HG03196 (cell line): ENCODE measurements at regions not wholly inside any gene's neighbourhood (a gene's known extent, or its start where the extent isn't known, plus 50 kb on each side); places are given as distances from the start of the nearest gene placed in this dataset.
"Not testable (repeated sequence)": the region's sequence is repeated elsewhere in the genome, so short reads cannot be mapped to it uniquely, and the experiment has no call there.

Experiments used
- ATAC-seq: cut with Tn5 transposase; IDR thresholded peaks from one replicate; pipeline ENCODE4 v1.9.1; 2021; ENCODE audit not compliant: unreplicated experiment

DNA sequence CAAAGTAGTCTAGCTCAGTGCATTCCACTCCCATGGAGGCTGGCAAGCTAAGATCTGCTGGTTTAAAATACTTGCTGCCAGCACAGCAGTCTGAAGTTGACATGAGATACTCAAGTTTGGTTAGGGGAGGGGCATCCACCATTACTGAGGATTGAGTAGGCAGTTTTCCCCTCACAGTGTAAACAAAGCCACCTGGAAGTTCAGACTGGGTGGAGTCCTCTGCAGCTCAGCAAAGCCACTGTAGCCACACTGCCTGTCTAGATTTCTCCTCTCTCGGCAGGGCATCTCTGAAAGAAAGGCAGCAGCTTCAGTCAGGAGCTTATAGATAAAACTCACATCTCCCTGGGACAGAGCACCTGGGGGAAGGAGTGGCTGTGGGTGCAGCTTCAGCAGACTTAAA is 377.4 kb upstream of the PRR20A start:
- ATAC-seq, result not testable (repeated sequence)

DNA sequence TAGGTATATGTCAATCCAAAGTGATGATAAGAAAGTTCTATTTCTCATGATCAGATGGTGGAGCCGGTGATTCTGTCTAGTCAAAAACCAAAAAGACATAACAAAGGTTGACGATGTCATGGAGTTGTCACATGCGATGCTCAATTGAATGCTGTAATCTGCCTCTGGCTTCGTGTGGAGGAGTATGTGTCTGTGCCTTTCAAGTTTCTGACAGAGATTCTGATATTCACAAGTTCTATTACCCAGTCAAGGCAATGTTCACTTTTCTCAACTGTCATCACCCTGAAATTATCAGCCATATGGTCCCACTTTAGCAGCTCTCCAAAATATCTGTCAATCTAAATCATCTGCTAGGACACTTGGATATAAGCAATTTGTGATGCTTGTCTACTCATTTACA is 367.6 kb upstream of the PRR20A start:
- ATAC-seq, result no peak

GRCh38 chr13:56789527-56789926 is 351.2 kb upstream of the PRR20A start:
- ATAC-seq, result no peak

GRCh38 chr13:56837161-56837560 is 303.6 kb upstream of the PRR20A start:
- ATAC-seq, result no peak

DNA sequence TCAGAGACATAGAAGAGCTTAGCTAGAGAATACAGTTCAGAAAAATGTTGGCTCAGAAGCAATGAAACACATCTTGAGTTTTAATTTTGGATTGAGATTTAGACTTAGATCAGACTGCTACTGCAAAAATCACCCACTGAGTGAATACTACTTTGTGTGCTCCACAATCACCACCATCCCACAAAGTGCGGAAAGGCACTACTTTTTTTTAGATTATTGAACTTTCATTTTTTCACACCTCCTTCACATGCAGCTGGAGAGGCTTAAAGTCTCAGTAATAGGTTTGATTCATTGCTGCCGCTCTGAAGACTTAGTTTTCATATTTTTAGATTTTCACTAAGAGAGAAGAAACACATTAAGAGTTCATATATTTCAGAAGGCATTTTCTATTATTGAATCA is 289.9 kb upstream of the PRR20A start:
- ATAC-seq, result no peak

GRCh38 chr13:56861476-56861875 is 279.2 kb upstream of the PRR20A start:
- no peak for ATAC-seq

DNA sequence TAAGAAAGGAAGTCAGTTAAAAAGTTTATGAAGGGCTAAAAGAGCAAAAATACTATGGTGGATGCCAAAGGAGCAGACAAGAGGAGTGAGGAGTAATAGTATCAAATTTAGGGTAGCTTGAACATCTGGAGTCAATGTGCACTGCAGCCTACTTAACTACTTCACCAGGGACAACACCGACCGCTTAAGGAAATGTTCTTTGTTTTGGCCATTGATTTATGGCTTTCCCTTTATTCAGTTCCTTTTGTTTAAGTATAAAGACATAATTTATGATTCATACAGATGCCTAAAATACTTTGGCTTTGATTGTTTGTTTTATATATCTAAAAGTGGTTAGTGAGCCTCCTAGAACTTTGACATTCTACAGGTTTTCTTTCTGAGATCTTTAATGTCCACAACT is 276.3 kb upstream of the PRR20A start:
- ATAC-seq, result no peak

- no peak for ATAC-seq
These were observed 275.3 kb upstream of the PRR20A start for GRCh38 chr13:56865416-56865815.

DNA sequence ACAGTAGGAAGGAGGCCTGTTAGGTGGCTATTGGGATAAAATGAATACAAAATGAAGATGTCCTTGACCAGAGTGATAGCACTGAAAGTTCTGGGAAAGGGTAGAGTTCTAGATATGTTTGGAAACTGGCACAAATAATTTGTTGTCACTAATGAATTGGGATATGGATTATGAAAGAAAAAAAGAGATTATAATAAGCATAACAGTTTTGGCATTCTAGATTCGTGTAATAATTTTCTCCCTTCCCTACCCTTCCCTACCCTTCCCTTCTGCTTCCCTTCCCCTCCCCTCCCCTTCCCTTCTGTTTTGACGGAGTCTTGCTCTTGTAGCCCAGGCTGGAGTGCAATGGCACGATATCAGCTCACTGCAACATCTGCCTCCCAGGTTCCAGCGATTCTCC is 271.0 kb upstream of the PRR20A start:
- ATAC-seq, result no peak

- no peak for ATAC-seq
These were observed 254.3 kb upstream of the PRR20A start for GRCh38 chr13:56886398-56886797.

GRCh38 chr13:56888455-56888854 is 252.3 kb upstream of the PRR20A start:
- ATAC-seq, result no peak

GRCh38 chr13:56893843-56894242 is 246.9 kb upstream of the PRR20A start:
- no peak for ATAC-seq

- ATAC-seq, result no peak
These were observed 240.0 kb upstream of the PRR20A start for GRCh38 chr13:56900549-56901279.

- ATAC-seq, result no peak
These were observed 238.4 kb upstream of the PRR20A start for GRCh38 chr13:56902276-56902675.

GRCh38 chr13:56903710-56904282 is 236.9 kb upstream of the PRR20A start:
- ATAC-seq, result no peak

DNA sequence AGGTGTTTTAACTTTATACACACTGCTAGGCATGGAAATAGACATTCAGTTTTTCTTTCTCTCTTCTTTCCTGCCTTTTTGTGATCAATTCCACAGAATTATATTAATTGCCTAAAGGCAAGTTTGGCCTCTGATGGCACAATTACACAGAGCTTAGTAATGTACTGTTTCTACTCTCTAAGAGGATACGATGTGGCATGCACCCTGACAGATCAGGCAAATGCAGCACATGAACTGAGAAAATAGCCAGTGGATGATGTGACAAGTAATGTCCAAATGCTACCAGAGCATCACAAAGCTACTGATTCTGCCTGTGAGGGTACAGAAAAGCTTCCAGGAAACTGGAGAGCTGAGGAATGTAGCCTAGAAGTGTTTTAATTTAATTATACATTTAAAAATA is 233.8 kb upstream of the PRR20A start:
- ATAC-seq, result no peak

DNA sequence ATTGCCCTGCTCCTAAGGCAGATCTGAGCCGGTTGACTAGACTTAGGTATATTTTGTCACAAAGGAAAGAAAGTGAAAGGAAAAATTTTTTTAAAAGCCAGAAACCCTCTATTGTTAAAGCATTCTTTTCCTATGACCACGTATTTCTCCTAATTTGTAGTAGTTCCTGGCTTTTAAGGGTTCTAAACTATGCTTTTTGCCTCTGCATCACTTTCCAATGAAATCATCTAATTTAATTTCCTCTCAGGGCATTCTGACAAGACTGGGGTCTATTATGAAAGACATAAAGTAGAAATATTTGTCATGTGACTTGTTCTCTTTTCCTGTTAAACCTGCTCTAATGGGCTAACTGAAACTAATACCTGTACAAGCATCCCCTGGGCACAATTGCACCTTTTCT is 233.0 kb upstream of the PRR20A start:
- no peak for ATAC-seq

DNA sequence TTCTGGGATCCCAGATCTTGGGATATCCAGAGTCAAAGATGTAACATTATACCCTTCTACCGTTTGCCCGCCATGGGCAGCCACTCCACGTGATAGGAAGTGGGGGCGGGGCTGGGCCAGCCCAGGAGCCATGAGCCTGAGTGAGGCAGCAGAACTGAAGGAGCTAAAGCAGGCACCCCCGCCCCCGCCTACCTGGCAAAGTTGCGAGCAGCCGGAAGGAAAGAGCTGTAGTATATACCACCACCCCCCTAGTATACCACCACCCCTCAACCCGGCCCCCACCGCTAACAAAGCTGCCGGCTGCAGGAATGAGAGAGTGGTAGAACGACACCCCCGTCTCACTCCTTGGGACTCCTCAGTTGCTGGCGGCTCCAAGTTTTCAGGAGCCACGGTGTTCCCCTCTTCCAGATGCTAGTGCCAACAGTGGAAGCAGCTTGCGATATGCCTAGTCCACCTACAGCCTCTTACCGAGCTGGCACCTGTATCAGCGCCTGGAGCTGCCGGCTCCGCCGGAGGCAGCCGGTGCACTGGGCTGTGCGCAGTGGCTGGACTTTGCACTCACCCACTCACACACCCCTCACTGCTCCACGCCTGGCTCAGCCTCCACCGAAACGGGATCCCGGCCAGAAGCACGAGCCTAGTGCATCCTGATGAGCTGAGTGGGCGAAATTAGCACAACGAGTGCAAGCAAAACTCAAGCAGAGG is 230.7 kb upstream of the PRR20A start:
- no peak for ATAC-seq

DNA sequence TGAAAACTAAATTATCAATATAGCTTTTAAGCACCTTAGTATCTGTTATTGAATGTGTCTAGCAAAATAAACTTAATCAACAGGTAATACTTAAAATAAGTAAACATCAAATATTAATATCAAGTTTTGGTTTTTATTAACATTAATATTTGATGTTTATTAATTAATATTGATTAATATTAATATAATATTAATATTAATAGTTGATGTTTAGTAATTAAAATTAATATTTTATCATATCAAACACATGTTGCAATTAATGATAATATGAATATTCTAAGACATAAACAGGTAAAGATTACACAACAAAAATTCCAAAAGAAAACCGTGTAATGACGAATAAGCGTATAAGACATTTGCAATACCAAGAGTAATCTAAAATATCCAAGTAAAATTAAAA is 222.8 kb upstream of the PRR20A start:
- no peak for ATAC-seq

DNA sequence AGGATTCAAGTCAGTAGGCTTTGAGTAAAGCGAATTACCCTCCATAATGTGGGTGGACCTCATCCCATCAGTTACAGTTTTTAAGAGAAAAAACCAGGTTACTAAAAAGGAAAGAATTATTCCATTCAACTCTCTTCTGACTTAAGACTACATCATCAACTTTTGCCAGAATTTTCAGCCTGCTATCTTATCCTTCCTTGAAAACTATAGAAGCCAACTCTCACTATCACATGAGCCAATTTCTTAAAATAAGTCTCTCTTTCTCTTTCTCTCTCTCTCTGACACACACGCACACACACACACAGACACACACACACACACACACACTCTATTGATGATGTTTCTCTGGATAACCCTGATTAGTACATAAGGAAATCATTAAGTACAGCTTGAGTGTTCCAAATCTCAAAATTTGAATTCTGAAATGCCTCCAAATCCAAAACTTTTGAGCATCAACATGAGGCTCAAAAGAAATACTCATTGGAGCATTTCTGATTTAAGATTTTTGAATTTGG is 217.0 kb upstream of the PRR20A start:
- no peak for ATAC-seq

DNA sequence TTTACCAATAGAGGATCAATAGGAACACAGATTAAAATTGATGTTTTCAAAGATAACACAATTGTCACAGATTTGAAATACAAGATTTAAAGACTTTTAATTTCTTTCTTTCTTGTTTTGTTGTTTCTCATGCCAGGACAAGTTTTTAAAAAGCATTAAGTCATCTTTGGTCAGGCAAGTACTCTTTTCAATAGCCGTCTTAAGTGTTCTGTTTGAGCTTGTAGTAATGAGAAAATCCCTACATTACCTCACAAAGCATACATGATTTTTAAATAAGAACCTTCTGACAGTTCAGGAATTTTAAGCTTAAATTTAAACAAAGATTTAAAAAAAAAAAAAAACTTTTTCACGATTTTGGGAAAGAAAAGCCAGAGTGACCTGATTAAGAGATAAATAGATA is 216.3 kb upstream of the PRR20A start:
- no peak for ATAC-seq

- ATAC-seq, result no peak
These were observed 208.6 kb upstream of the PRR20A start for GRCh38 chr13:56932104-56932503.
